H1 (cell line): ENCODE measurements at regions not wholly inside any gene's neighbourhood (a gene's known extent, or its start where the extent isn't known, plus 50 kb on each side); places are given as distances from the start of the nearest gene placed in this dataset.

Experiments
- CHD7 ChIP-seq: fragments of 300-600 bp; sonication (generic); IDR thresholded peaks from 2 replicates; pipeline ENCODE4 v1.7.1; 2012; ENCODE audit warnings: low read length, moderate library complexity, mild to moderate bottlenecking, inconsistent platforms; ENCODE audit not compliant: insufficient replicate concordance
- CTBP2 ChIP-seq: IDR thresholded peaks from 2 replicates; pipeline ENCODE4 v1.7.0; 2011; ENCODE audit warnings: borderline replicate concordance, mild to moderate bottlenecking, moderate library complexity, mixed read lengths, low read length; ENCODE audit not compliant: insufficient read depth, insufficient read length
- CTCF ChIP-seq, 3 experiments: IDR thresholded peaks; 1 replicate in 2 of 3; 2 replicates in 1 of 3; pipeline versions ENCODE4 v1.5.1 to v1.6.1; 2011; ENCODE audit warnings: low read length in 3 of 3, mild to moderate bottlenecking in 3 of 3, inconsistent platforms in 2 of 3, low read depth in 1 of 3, moderate library complexity in 1 of 3; ENCODE audit not compliant: insufficient read depth in 1 of 3; ENCODE audit errors: control extremely low read depth in 1 of 3
- EGR1 ChIP-seq: IDR thresholded peaks from 2 replicates; pipeline ENCODE4 v1.6.1; 2011; ENCODE audit warnings: low read depth, low read length, borderline replicate concordance
- HDAC6 ChIP-seq: IDR thresholded peaks from one replicate; pipeline ENCODE4 v1.7.1; 2012; ENCODE audit warnings: low read depth, mild to moderate bottlenecking, inconsistent platforms, low read length, moderate library complexity
- SIX5 ChIP-seq: IDR thresholded peaks from 2 replicates; pipeline ENCODE4 v1.6.1; 2011; ENCODE audit warnings: mild to moderate bottlenecking, low read depth, low read length
- SP1 ChIP-seq: IDR thresholded peaks from 2 replicates; pipeline ENCODE4 v1.6.1; 2011; ENCODE audit warnings: low read depth, low read length
- SRF ChIP-seq: IDR thresholded peaks from 2 replicates; pipeline ENCODE4 v1.6.1; 2011; ENCODE audit warnings: mild to moderate bottlenecking, low read depth, low read length, moderate library complexity
- USF2 ChIP-seq: IDR thresholded peaks from 2 replicates; pipeline ENCODE4 v1.6.1; 2011; ENCODE audit warnings: low read length, improper control_type of control experiment

DNA sequence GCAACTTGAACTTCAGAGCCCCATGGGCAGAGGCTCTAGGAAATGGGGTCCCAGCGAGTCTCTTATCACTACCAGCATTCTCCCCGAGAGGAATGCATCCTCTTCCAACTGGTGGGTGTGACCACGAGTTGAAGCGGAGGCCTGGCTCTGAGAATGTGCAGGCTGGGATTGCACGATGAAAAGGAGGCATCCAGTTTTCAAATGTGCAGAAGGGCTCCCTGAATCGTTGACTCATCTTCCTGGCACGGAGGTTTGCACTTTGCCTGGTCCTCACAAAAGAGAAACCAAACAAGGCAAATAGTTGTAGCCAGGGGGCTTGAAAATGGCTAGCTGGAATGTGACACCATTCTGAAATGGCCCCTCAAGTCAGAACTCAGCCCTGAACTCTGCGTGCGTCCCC is 216.7 kb downstream of the GLI2 start (continued):
- TF ChIP-seq CHD7 (no peak), CTCF (IDR thresholded peaks at IDR 0.05; ENCODE audit: control extremely low read depth in 1 of 3, insufficient read depth in 1 of 3, low read depth in 1 of 3, low read length in 3 of 3) (no peak), SIX5 (no peak), EGR1 (no peak), HDAC6 (no peak), SP1 (no peak), CTBP2 (no peak), SRF (no peak), USF2 (no peak)
